Esophagus squamous epithelium (tissue), 4 donors: ENCODE measurements at regions not wholly inside any gene's neighbourhood (a gene's known extent, or its start where the extent isn't known, plus 50 kb on each side); places are given as distances from the start of the nearest gene placed in this dataset.

Experiments used
- POLR2A ChIP-seq, 4 donors: fragments of 450-650 bp; IDR thresholded peaks; one replicate each; pipeline ENCODE4 v1.6.1; 2017; ENCODE audit warnings: antibody characterized with exemption in 4 of 4, mild to moderate bottlenecking in 4 of 4, moderate library complexity in 3 of 4
- TF ChIP-seq, protein P1 (sequence below), 6 experiments: fragments of 450-650 bp in 4 of 6; fragments of 200-600 bp in 2 of 6; sonication (generic) in 2 of 6; IDR thresholded peaks; one replicate each; pipeline ENCODE4 v1.5.1; 2016 to 2019; ENCODE audit warnings: antibody characterized with exemption in 6 of 6, mild to moderate bottlenecking in 4 of 6, moderate library complexity in 4 of 6

DNA sequence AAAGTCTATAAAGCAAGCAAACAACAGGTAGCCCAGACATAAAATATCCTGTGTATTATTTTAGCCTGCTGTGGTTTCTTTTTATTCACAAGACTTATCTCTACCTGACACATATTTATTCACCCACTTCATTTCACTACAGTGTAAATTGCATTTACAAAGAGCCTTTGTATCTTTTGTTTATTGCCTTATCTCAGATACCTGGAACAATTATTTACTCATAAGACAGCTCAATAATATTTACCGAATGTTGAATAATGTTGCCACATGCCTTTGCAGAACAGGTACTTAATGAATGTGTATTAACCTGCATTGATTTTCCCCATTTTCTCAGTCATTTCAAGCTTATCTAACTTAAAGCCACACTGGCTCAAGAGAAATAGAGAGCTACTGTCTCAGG, 603.6 kb downstream of the FBXO15 start:
- TF ChIP-seq POLR2A (IDR thresholded peaks at IDR 0.05): no peak
- TF ChIP-seq, protein P1, sequence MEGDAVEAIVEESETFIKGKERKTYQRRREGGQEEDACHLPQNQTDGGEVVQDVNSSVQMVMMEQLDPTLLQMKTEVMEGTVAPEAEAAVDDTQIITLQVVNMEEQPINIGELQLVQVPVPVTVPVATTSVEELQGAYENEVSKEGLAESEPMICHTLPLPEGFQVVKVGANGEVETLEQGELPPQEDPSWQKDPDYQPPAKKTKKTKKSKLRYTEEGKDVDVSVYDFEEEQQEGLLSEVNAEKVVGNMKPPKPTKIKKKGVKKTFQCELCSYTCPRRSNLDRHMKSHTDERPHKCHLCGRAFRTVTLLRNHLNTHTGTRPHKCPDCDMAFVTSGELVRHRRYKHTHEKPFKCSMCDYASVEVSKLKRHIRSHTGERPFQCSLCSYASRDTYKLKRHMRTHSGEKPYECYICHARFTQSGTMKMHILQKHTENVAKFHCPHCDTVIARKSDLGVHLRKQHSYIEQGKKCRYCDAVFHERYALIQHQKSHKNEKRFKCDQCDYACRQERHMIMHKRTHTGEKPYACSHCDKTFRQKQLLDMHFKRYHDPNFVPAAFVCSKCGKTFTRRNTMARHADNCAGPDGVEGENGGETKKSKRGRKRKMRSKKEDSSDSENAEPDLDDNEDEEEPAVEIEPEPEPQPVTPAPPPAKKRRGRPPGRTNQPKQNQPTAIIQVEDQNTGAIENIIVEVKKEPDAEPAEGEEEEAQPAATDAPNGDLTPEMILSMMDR (IDR thresholded peaks at IDR 0.05): no peak
